B cell (primary cell): ENCODE measurements at regions not wholly inside any gene's neighbourhood (a gene's known extent, or its start where the extent isn't known, plus 50 kb on each side); places are given as distances from the start of the nearest gene placed in this dataset.

ENCODE experiments used
- ATAC-seq: fragments of 200-7000 bp; cut with Tn5 transposase; one replicate; pipeline ENCODE4 v1.10.0; 2021; ENCODE audit warnings: low read depth, mild to moderate bottlenecking, moderate number of reproducible peaks, moderate library complexity
- CTCF ChIA-PET: fragments of 350-600 bp; sonication (Branson Sonifier 250); formaldehyde crosslinking; loops from one replicate; lab custom pipeline; 2021; ENCODE audit warnings: antibody characterized with exemption, inconsistent platforms; lab: Charles Lee
- POLR2A ChIA-PET: fragments of 350-600 bp; sonication (Branson Sonifier 250); formaldehyde crosslinking; loops from one replicate; lab custom pipeline; 2021; ENCODE audit warnings: antibody characterized with exemption; lab: Charles Lee
- DNase-seq: peaks from one replicate; pipeline ENCODE4 v3.0.0; 2013
- H2AFZ ChIP-seq: 2 replicates; pipeline ENCODE4 v1.6.1; 2012; ENCODE audit warnings: mild to moderate bottlenecking, low read depth, low read length; ENCODE audit not compliant: insufficient read depth, poor library complexity, severe bottlenecking
- H3K27ac ChIP-seq, 2 donors: 1 replicate in 1 of 2; 2 replicates in 1 of 2; pipeline ENCODE4 v1.5.1; 2012 to 2013; ENCODE audit warnings: low read length in 2 of 2, mild to moderate bottlenecking in 2 of 2, moderate library complexity in 1 of 2
- H3K27me3 ChIP-seq, 4 experiments: fragments of 200-600 bp in 1 of 4; sonication (generic) in 1 of 4; replicated peaks in 1 of 4; 1 replicate in 2 of 4; 2 replicates in 2 of 4; pipeline versions ENCODE4 v1.6.1 to v1.7.0; 2013 to 2016; ENCODE audit warnings: low read length in 3 of 4, mild to moderate bottlenecking in 2 of 4, mixed read lengths in 1 of 4, moderate library complexity in 1 of 4; ENCODE audit not compliant: insufficient read depth in 4 of 4, control insufficient read depth in 3 of 4; ENCODE audit errors: control extremely low read depth in 1 of 4
- H3K36me3 ChIP-seq, 2 experiments: replicated peaks in 1 of 2; 1 replicate in 1 of 2; 2 replicates in 1 of 2; pipeline versions ENCODE4 v1.6.1 to v1.7.1; 2013; ENCODE audit warnings: low read length in 1 of 2; ENCODE audit not compliant: insufficient read depth in 2 of 2, control insufficient read depth in 1 of 2; ENCODE audit errors: control extremely low read depth in 1 of 2, extremely low read depth in 1 of 2
- H3K4me1 ChIP-seq, 2 donors: fragments of 200-600 bp in 1 of 2; sonication (generic) in 1 of 2; 1 replicate in 1 of 2; 2 replicates in 1 of 2; pipeline versions ENCODE4 v1.5.1 to v1.6.1; 2013 to 2017; ENCODE audit warnings: low read length in 2 of 2; ENCODE audit not compliant: control insufficient read depth in 2 of 2, insufficient read depth in 2 of 2
- H3K4me2 ChIP-seq: replicated peaks from 2 replicates; pipeline ENCODE3; 2012; ENCODE audit warnings: mild to moderate bottlenecking, low read depth, low read length; ENCODE audit not compliant: poor library complexity, severe bottlenecking
- H3K4me3 ChIP-seq, 5 experiments: fragments of 200-600 bp in 1 of 5; sonication (generic) in 1 of 5; 1 replicate in 3 of 5; 2 replicates in 2 of 5; pipeline versions ENCODE4 v1.5.1 to v1.7.0; 2011 to 2016; ENCODE audit warnings: low read length in 4 of 5, mild to moderate bottlenecking in 4 of 5, low read depth in 2 of 5, control low read depth in 1 of 5, moderate library complexity in 1 of 5; ENCODE audit not compliant: insufficient read depth in 1 of 5; ENCODE audit errors: control extremely low read depth in 1 of 5, extremely low read depth in 1 of 5
- H3K79me2 ChIP-seq: fragments of 200-600 bp; sonication (generic); one replicate; pipeline ENCODE4 v1.6.0; 2016; ENCODE audit warnings: low read length; ENCODE audit not compliant: control insufficient read depth, insufficient read depth
- H3K9ac ChIP-seq: fragments of 200-600 bp; sonication (generic); 2 replicates; pipeline ENCODE4 v1.6.1; 2017; ENCODE audit warnings: mild to moderate bottlenecking, low read length, moderate library complexity
- H3K9me3 ChIP-seq, 3 donors: one replicate each; pipeline versions ENCODE4 v1.6.1 to v1.7.1; 2013; ENCODE audit warnings: low read length in 2 of 3; ENCODE audit not compliant: control insufficient read depth in 2 of 3, insufficient read depth in 1 of 3; ENCODE audit errors: control extremely low read depth in 1 of 3
- H4K20me1 ChIP-seq: 2 replicates; pipeline ENCODE4 v1.6.0; 2012; ENCODE audit warnings: mild to moderate bottlenecking, low read length; ENCODE audit not compliant: insufficient read depth, control insufficient read depth, poor library complexity, severe bottlenecking
- H3K27ac Mint-ChIP-seq: one replicate; pipeline ENCODE4 v1.8.0; 2021; ENCODE audit warnings: mixed read lengths
- H3K27me3 Mint-ChIP-seq: one replicate; pipeline ENCODE4 v1.8.0; 2021; ENCODE audit warnings: mixed read lengths
- H3K4me1 Mint-ChIP-seq: one replicate; pipeline ENCODE4 v1.8.0; 2021; ENCODE audit warnings: mixed read lengths
- H3K4me3 Mint-ChIP-seq: one replicate; pipeline ENCODE4 v1.8.0; 2021; ENCODE audit warnings: mixed read lengths
- H3K9me3 Mint-ChIP-seq: one replicate; pipeline ENCODE4 v1.8.0; 2022; ENCODE audit warnings: mixed read lengths; ENCODE audit not compliant: insufficient read depth
- CTCF ChIP-seq: fragments of 200-600 bp; IDR thresholded peaks from one replicate; pipeline ENCODE4 v1.8.0; 2022; ENCODE audit warnings: antibody characterized with exemption, mild to moderate bottlenecking
- EZH2 ChIP-seq: IDR thresholded peaks from 2 replicates; pipeline ENCODE4 v1.6.1; 2012; ENCODE audit warnings: borderline replicate concordance, low read depth, mild to moderate bottlenecking, moderate library complexity, low read length; ENCODE audit not compliant: insufficient read depth, poor library complexity, severe bottlenecking
- WGBS: methylation state at CpG from one replicate; pipeline ENCODE4 v1.1.5; 2013; ENCODE audit warnings: missing lambda C conversion rate; ENCODE audit not compliant: insufficient coverage; 5-methylcytosine and 5-hydroxymethylcytosine counted together
- intact Hi-C: fragments of 100-400 bp; cut with micrococcal nuclease; formaldehyde crosslinking; loops from one replicate; pipeline ENCODE4 v1.10.0; 2022

- H3K4me2 ChIP-seq: no peak overlapping the region
- Mint-ChIP-seq H3K27me3 (peaks cover 16% of the 10 kb centered on the region), H3K4me3 (no peak overlapping the region), H3K9me3 (no peaks in the 10 kb centered on the region), H3K4me1 (no peaks in the 10 kb centered on the region), H3K27ac (no peak overlapping the region)
- CTCF ChIA-PET: no interaction called here
- no peaks in the 10 kb centered on the region for H3K79me2 ChIP-seq
- POLR2A ChIA-PET: no interaction called here
- TF ChIP-seq CTCF: no peak
- no peak for TF ChIP-seq EZH2
- no peak for DNase-seq
- intact Hi-C loops: no loop called here
- no peak for ATAC-seq
- H4K20me1 ChIP-seq: no peaks in the 10 kb centered on the region
- no peak overlapping the region for H3K4me3 ChIP-seq
- no peak overlapping the region for H2AFZ ChIP-seq
- H3K36me3 ChIP-seq: no peaks in the 10 kb centered on the region
- no peak overlapping the region for H3K9ac ChIP-seq
- no peaks in the 10 kb centered on the region for H3K9me3 ChIP-seq
- peaks cover 0 to 4% (median 0%) of the 10 kb centered on the region in 4 experiments for H3K27me3 ChIP-seq
- H3K4me1 ChIP-seq: no peaks in the 10 kb centered on the region
- H3K27ac ChIP-seq: no peak overlapping the region
- 73% methylated on average over 3 of the region's 4 CpGs for WGBS
Observed at GRCh38 chr2:67879586-67880290, 183.1 kb downstream of the C1D start.

GRCh38 chr2:67880291-67880761 is 182.5 kb downstream of the C1D start:
- no peaks in the 10 kb centered on the region for H3K9me3 ChIP-seq
- Mint-ChIP-seq H3K27me3 (peaks cover 10% of the 10 kb centered on the region), H3K9me3 (no peaks in the 10 kb centered on the region), H3K4me1 (no peaks in the 10 kb centered on the region), H3K27ac (no peak overlapping the region), H3K4me3 (no peak overlapping the region)
- H3K9ac ChIP-seq: no peak overlapping the region
- H3K36me3 ChIP-seq: no peaks in the 10 kb centered on the region
- no peak overlapping the region for H2AFZ ChIP-seq
- no peaks in the 10 kb centered on the region for H4K20me1 ChIP-seq
- ATAC-seq (no peak), DNase-seq (no peak)
- H3K4me1 ChIP-seq: no peaks in the 10 kb centered on the region
- 82% methylated on average over 8 of the region's 10 CpGs for WGBS
- intact Hi-C loops: no loop called here
- POLR2A ChIA-PET: no interaction called here
- H3K4me2 ChIP-seq: no peak overlapping the region
- TF ChIP-seq EZH2: no peak
- no peak for TF ChIP-seq CTCF
- CTCF ChIA-PET: no interaction called here
- no peak overlapping the region for H3K4me3 ChIP-seq
- H3K27ac ChIP-seq: no peak overlapping the region
- H3K27me3 ChIP-seq: peaks cover 0 to 4% (median 0%) of the 10 kb centered on the region in 4 experiments
- H3K79me2 ChIP-seq: no peaks in the 10 kb centered on the region
